K562 (cell line): ENCODE measurements at regions not wholly inside any gene's neighbourhood (a gene's known extent, or its start where the extent isn't known, plus 50 kb on each side); places are given as distances from the start of the nearest gene placed in this dataset.

Experiments used
- ATAC-seq: fragments of 200-7000 bp; cut with Tn5 transposase; 3 replicates; pipeline ENCODE4 v1.9.1; 2020; ENCODE audit warnings: moderate library complexity
- BruUV-seq: library from RNA; stranded (reverse); fragments of 400-500 nt; replicated peaks from 2 replicates; lab custom pipeline; 2021; lab: Mats Ljungman, UMichigan
- CTCF ChIA-PET: fragments of 300-600 bp; formaldehyde crosslinking; extraction: SDS; loops from one replicate; lab custom pipeline; 2021; ENCODE audit warnings: low intra/inter-chr PET ratio; lab: Yijun Ruan, JAX
- POLR2A ChIA-PET: fragments of 300-600, 350-650 bp; sonication (Branson Sonifier 250); formaldehyde crosslinking; extraction: SDS; loops from one replicate; lab custom pipeline; 2021; ENCODE audit warnings: antibody characterized with exemption, inconsistent platforms; lab: Yijun Ruan, JAX
- DNase-seq, 4 experiments: peaks; one replicate each; pipeline versions ENCODE4 v3.0.0 to v3.0.0-alpha.2; 2011 to 2018; ENCODE audit warnings: low spot score in 3 of 4, mixed read lengths in 3 of 4; ENCODE audit errors: extremely low read depth in 1 of 4
- FAIRE-seq: peaks from 2 replicates; lab custom pipeline; 2011; peaks lifted over from hg19 to GRCh38; lab: Jason Lieb, UNC
- H2AFZ ChIP-seq: 2 replicates; pipeline ENCODE4 v1.6.0; 2011; ENCODE audit warnings: low read depth, low read length, control low read depth, inconsistent platforms
- H3K27ac ChIP-seq: fragments of 200-600 bp; 3 replicates; pipeline ENCODE4 v1.8.0; 2011; ENCODE audit warnings: low read depth, mild to moderate bottlenecking, control low read depth, inconsistent platforms, low read length, moderate library complexity, mixed read lengths; ENCODE audit errors: extremely low read depth
- H3K27me3 ChIP-seq, 2 experiments: fragments of 300-600 bp in 1 of 2; 2 replicates in 1 of 2; 3 replicates in 1 of 2; pipeline versions ENCODE4 v1.6.0 to v1.8.0; 2011; ENCODE audit warnings: inconsistent platforms in 2 of 2, low read length in 2 of 2, mild to moderate bottlenecking in 1 of 2, mixed read lengths in 1 of 2, moderate library complexity in 1 of 2; ENCODE audit not compliant: control insufficient read depth in 2 of 2, insufficient read depth in 2 of 2
- H3K36me3 ChIP-seq: fragments of 300-600 bp; 3 replicates; pipeline ENCODE4 v1.8.0; 2011; ENCODE audit warnings: mild to moderate bottlenecking, low read length, inconsistent platforms; ENCODE audit not compliant: control insufficient read depth, insufficient read depth
- H3K4me1 ChIP-seq, 2 experiments: fragments of 200-600 bp in 1 of 2; replicated peaks in 1 of 2; 2 replicates in 1 of 2; 3 replicates in 1 of 2; pipeline versions ENCODE4 v1.5.1 to v1.8.0; 2011; ENCODE audit warnings: inconsistent platforms in 2 of 2, low read length in 2 of 2, mild to moderate bottlenecking in 1 of 2, mixed read lengths in 1 of 2, moderate library complexity in 1 of 2; ENCODE audit not compliant: control insufficient read depth in 2 of 2, insufficient read depth in 2 of 2
- H3K4me2 ChIP-seq: 2 replicates; pipeline ENCODE4 v1.6.1; 2011; ENCODE audit warnings: low read length, control low read depth, inconsistent platforms, mixed read lengths; ENCODE audit not compliant: insufficient read depth
- H3K4me3 ChIP-seq: fragments of 200-600 bp; sonication (generic), shearing (Covaris generic); 2 replicates; pipeline ENCODE4 v1.5.1; 2016; ENCODE audit warnings: control low read depth, inconsistent platforms
- H3K79me2 ChIP-seq: fragments of 200-600 bp; 3 replicates; pipeline ENCODE4 v1.8.0; 2011; ENCODE audit warnings: low read length, inconsistent platforms; ENCODE audit not compliant: control insufficient read depth, insufficient read depth
- H3K9ac ChIP-seq, 2 experiments: 2 replicates each; pipeline versions ENCODE4 v1.6.0 to v1.6.1; 2011; ENCODE audit warnings: low read depth in 2 of 2, low read length in 2 of 2, control low read depth in 1 of 2, inconsistent platforms in 1 of 2, mild to moderate bottlenecking in 1 of 2, mixed read lengths in 1 of 2; ENCODE audit not compliant: insufficient read depth in 1 of 2
- H3K9me1 ChIP-seq: one replicate; pipeline ENCODE4 v1.6.0; 2011; ENCODE audit warnings: inconsistent platforms, mild to moderate bottlenecking, low read length, moderate library complexity; ENCODE audit not compliant: control insufficient read depth, insufficient read depth
- H3K9me3 ChIP-seq: replicated peaks from 2 replicates; pipeline ENCODE4 v1.5.1; 2011; ENCODE audit warnings: low read depth, low read length, inconsistent platforms; ENCODE audit not compliant: control insufficient read depth, insufficient read depth
- H4K20me1 ChIP-seq: replicated peaks from 2 replicates; pipeline ENCODE4 v1.6.1; 2011; ENCODE audit warnings: low read length, inconsistent platforms, mixed read lengths; ENCODE audit not compliant: control insufficient read depth, insufficient read depth
- EGR1 ChIP-seq: fragments of 450-650 bp; conservative IDR thresholded peaks from 2 replicates; pipeline ENCODE4 v1.6.1; 2017; ENCODE audit warnings: mild to moderate bottlenecking
- HNRNPLL ChIP-seq: fragments of 200-400 bp; formaldehyde crosslinking; IDR thresholded peaks from 2 replicates; pipeline ENCODE4 v1.6.1; 2017; ENCODE audit warnings: low read length, low read depth, mild to moderate bottlenecking; ENCODE audit not compliant: poor library complexity, severe bottlenecking
- NR1H2 ChIP-seq: sonication (generic); formaldehyde crosslinking; IDR thresholded peaks from 2 replicates; pipeline ENCODE4 v1.4.0; 2020; ENCODE audit warnings: mild to moderate bottlenecking, missing genetic modification reagents
- NUFIP1 ChIP-seq: fragments of 450-650 bp; IDR thresholded peaks from 2 replicates; pipeline ENCODE4 v1.6.1; 2018; ENCODE audit not compliant: partially characterized antibody
- PCBP2 ChIP-seq: fragments of 200-400 bp; formaldehyde crosslinking; IDR thresholded peaks from 2 replicates; pipeline ENCODE4 v1.6.1; 2018; ENCODE audit warnings: low read length, low read depth, mild to moderate bottlenecking, moderate library complexity; ENCODE audit not compliant: poor library complexity, severe bottlenecking
- POLR2H ChIP-seq: IDR thresholded peaks from 2 replicates; pipeline ENCODE4 v1.6.1; 2016; ENCODE audit warnings: missing genetic modification characterization, low read depth, mild to moderate bottlenecking, control low read depth, missing compliant biosample characterization, moderate library complexity
- POLR3G ChIP-seq: IDR thresholded peaks from 2 replicates; pipeline ENCODE4 v1.6.1; 2011; ENCODE audit not compliant: insufficient read length, insufficient replicate concordance; ENCODE audit errors: extremely low read depth
- TAF15 ChIP-seq: fragments of 200-400 bp; formaldehyde crosslinking; IDR thresholded peaks from 2 replicates; pipeline ENCODE4 v1.6.1; 2017; ENCODE audit warnings: mild to moderate bottlenecking, low read depth, low read length, moderate library complexity
- WGBS: fragments of 100-300 bp; shearing (Covaris generic); methylation state at CpG from one replicate; pipeline ENCODE4 v1.1.6; 2016; ENCODE audit warnings: low coverage, mixed read lengths; ENCODE audit not compliant: insufficient coverage; ENCODE audit errors: missing lambda C conversion rate; 5-methylcytosine and 5-hydroxymethylcytosine counted together
- in situ Hi-C: fragments of 300-500 bp; cut with MboI; formaldehyde crosslinking; loops from 4 replicates; pipeline ENCODE4 v1.15.0; 2018; ENCODE audit warnings: inconsistent platforms, mixed read lengths
- intact Hi-C: fragments of 100-400 bp; cut with micrococcal nuclease; formaldehyde crosslinking; loops from 2 replicates; pipeline ENCODE4 v1.14.2; 2022
- TF ChIP-seq, protein P1 (sequence below): fragments of 450-650 bp; formaldehyde crosslinking; IDR thresholded peaks from 2 replicates; pipeline ENCODE4 v1.4.0; 2022; ENCODE audit warnings: missing genetic modification characterization
- TF ChIP-seq, protein P2 (sequence below): sonication (generic); formaldehyde crosslinking; IDR thresholded peaks from 2 replicates; pipeline ENCODE4 v1.8.0; 2022; ENCODE audit warnings: mild to moderate bottlenecking, missing genetic modification reagents
- TF ChIP-seq, protein P3 (sequence below): fragments of 450-650 bp; formaldehyde crosslinking; IDR thresholded peaks from 2 replicates; pipeline ENCODE4 v1.4.0; 2020; ENCODE audit warnings: mild to moderate bottlenecking, moderate library complexity
- TF ChIP-seq, protein P4 (sequence below): sonication (generic); formaldehyde crosslinking; IDR thresholded peaks from 2 replicates; pipeline ENCODE4 v1.8.0; 2022; ENCODE audit warnings: mild to moderate bottlenecking, missing genetic modification reagents
- TF ChIP-seq, protein P5 (sequence below), 3 experiments: fragments of 200-800 bp in 1 of 3; sonication (Bioruptor generic) in 1 of 3; sonication (generic) in 1 of 3; formaldehyde crosslinking in 1 of 3; IDR thresholded peaks; 2 replicates each; pipeline versions ENCODE4 v1.6.1 to v1.8.0; 2016 to 2022; ENCODE audit warnings: mild to moderate bottlenecking in 2 of 3, missing compliant biosample characterization in 2 of 3, missing genetic modification characterization in 2 of 3, missing genetic modification reagents in 1 of 3

DNA sequence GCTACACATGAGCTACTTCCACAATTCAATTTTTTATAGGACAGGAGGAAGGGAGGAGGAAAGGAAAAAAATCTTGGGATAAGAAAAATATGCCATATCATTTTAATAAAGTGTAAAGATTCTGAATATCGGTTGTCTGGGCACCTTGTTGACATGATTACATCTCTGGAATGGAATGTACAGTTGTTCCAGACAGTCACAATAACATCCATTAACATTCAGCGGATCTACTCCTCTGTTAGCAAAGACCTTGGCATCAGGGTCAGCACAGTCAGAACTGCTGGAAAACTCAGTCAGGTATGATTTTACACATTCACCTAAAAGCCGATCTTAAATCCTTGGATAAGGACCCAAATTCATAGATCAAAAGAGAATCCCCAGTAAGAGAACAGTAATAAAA, 85.4 kb upstream of the ARMCX2 start:
- Histone ChIP-seq H3K79me2 (no peaks in the 10 kb centered on the region), H4K20me1 (no peaks in the 10 kb centered on the region), H3K9me3 (no peaks in the 10 kb centered on the region), H3K36me3 (no peaks in the 10 kb centered on the region), H3K27me3 (no peaks in the 10 kb centered on the region), H3K9ac (no peak overlapping the region), H3K9me1 (no peaks in the 10 kb centered on the region), H3K4me1 (no peaks in the 10 kb centered on the region), H2AFZ (no peak overlapping the region), H3K27ac (no peak overlapping the region), H3K4me3 (no peak overlapping the region), H3K4me2 (no peak overlapping the region)
- WGBS, result 0% methylated on average over 3 of the region's 3 CpGs
- in situ Hi-C loops (no loop called here), intact Hi-C loops (no loop called here)
- POLR2A ChIA-PET, result no interaction called here
- no peak for DNase-seq
- CTCF ChIA-PET, result no interaction called here
- no peak for FAIRE-seq
- ATAC-seq, result no peak
- no TSS peak for BruUV-seq
- TF ChIP-seq NUFIP1, result no peak
- no peak for TF ChIP-seq PCBP2
- TF ChIP-seq, protein P1, sequence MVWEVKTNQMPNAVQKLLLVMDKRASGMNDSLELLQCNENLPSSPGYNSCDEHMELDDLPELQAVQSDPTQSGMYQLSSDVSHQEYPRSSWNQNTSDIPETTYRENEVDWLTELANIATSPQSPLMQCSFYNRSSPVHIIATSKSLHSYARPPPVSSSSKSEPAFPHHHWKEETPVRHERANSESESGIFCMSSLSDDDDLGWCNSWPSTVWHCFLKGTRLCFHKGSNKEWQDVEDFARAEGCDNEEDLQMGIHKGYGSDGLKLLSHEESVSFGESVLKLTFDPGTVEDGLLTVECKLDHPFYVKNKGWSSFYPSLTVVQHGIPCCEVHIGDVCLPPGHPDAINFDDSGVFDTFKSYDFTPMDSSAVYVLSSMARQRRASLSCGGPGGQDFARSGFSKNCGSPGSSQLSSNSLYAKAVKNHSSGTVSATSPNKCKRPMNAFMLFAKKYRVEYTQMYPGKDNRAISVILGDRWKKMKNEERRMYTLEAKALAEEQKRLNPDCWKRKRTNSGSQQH (CRISPR knock-in tag), result no peak
- TF ChIP-seq HNRNPLL, result no peak
- TF ChIP-seq, protein P2, sequence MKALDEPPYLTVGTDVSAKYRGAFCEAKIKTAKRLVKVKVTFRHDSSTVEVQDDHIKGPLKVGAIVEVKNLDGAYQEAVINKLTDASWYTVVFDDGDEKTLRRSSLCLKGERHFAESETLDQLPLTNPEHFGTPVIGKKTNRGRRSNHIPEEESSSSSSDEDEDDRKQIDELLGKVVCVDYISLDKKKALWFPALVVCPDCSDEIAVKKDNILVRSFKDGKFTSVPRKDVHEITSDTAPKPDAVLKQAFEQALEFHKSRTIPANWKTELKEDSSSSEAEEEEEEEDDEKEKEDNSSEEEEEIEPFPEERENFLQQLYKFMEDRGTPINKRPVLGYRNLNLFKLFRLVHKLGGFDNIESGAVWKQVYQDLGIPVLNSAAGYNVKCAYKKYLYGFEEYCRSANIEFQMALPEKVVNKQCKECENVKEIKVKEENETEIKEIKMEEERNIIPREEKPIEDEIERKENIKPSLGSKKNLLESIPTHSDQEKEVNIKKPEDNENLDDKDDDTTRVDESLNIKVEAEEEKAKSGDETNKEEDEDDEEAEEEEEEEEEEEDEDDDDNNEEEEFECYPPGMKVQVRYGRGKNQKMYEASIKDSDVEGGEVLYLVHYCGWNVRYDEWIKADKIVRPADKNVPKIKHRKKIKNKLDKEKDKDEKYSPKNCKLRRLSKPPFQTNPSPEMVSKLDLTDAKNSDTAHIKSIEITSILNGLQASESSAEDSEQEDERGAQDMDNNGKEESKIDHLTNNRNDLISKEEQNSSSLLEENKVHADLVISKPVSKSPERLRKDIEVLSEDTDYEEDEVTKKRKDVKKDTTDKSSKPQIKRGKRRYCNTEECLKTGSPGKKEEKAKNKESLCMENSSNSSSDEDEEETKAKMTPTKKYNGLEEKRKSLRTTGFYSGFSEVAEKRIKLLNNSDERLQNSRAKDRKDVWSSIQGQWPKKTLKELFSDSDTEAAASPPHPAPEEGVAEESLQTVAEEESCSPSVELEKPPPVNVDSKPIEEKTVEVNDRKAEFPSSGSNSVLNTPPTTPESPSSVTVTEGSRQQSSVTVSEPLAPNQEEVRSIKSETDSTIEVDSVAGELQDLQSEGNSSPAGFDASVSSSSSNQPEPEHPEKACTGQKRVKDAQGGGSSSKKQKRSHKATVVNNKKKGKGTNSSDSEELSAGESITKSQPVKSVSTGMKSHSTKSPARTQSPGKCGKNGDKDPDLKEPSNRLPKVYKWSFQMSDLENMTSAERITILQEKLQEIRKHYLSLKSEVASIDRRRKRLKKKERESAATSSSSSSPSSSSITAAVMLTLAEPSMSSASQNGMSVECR (CRISPR knock-in tag), result no peak
- TF ChIP-seq, protein P3, sequence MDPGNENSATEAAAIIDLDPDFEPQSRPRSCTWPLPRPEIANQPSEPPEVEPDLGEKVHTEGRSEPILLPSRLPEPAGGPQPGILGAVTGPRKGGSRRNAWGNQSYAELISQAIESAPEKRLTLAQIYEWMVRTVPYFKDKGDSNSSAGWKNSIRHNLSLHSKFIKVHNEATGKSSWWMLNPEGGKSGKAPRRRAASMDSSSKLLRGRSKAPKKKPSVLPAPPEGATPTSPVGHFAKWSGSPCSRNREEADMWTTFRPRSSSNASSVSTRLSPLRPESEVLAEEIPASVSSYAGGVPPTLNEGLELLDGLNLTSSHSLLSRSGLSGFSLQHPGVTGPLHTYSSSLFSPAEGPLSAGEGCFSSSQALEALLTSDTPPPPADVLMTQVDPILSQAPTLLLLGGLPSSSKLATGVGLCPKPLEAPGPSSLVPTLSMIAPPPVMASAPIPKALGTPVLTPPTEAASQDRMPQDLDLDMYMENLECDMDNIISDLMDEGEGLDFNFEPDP (CRISPR knock-in tag), result no peak
- no peak for TF ChIP-seq NR1H2
- no peak for TF ChIP-seq TAF15
- TF ChIP-seq POLR2H (tag), result no peak
- no peak for TF ChIP-seq EGR1
- TF ChIP-seq, protein P4, sequence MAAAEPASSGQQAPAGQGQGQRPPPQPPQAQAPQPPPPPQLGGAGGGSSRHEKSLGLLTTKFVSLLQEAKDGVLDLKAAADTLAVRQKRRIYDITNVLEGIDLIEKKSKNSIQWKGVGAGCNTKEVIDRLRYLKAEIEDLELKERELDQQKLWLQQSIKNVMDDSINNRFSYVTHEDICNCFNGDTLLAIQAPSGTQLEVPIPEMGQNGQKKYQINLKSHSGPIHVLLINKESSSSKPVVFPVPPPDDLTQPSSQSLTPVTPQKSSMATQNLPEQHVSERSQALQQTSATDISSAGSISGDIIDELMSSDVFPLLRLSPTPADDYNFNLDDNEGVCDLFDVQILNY (CRISPR knock-in tag), result no peak
- no peak for TF ChIP-seq POLR3G
- TF ChIP-seq, protein P5, sequence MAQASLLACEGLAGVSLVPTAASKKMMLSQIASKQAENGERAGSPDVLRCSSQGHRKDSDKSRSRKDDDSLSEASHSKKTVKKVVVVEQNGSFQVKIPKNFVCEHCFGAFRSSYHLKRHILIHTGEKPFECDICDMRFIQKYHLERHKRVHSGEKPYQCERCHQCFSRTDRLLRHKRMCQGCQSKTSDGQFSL (CRISPR knock-in tag; IDR thresholded peaks at IDR 0.05), result no peak
- TF ChIP-seq, protein P5 (tag; IDR thresholded peaks at IDR 0.05), result no peak
